ENCODE measurements at regions not wholly inside any gene's neighbourhood (a gene's known extent, or its start where the extent isn't known, plus 50 kb on each side); places are given as distances from the start of the nearest gene placed in this dataset.

GRCh38 chr18:55780586-55781071 lies 192.6 kb upstream of the TCF4 start:
- TF ChIP-seq CTCF (conservative IDR thresholded peaks at IDR 0.05; ENCODE audit: low read depth, low read length) (no peak), BHLHE40 (IDR thresholded peaks at IDR 0.05; ENCODE audit: low read depth, low read length) (no peak), CEBPB (IDR thresholded peaks at IDR 0.05; ENCODE audit: low read depth, low read length) (peak; percentile 22; the same call in 1 of the 2 replicates), RFX5 (IDR thresholded peaks at IDR 0.05; ENCODE audit: low read depth, low read length) (no peak), SMC3 (IDR thresholded peaks at IDR 0.05; ENCODE audit: low read depth, low read length) (no peak), MXI1 (IDR thresholded peaks at IDR 0.05; ENCODE audit: borderline replicate concordance, low read depth, low read length) (no peak)

Measured in IMR-90 (cell line).